Right ventricle myocardium superior (tissue), 1 donor: ENCODE measurements at regions not wholly inside any gene's neighbourhood (a gene's known extent, or its start where the extent isn't known, plus 50 kb on each side); places are given as distances from the start of the nearest gene placed in this dataset.
A peak's percentile ranks its signal among the peaks of the same experiment; 100 is the strongest.

ENCODE experiments used
- ATAC-seq: fragments of 200-7000 bp; cut with Tn5 transposase; one replicate; pipeline ENCODE4 v1.9.1; 2020; ENCODE audit warnings: mild to moderate bottlenecking; ENCODE audit not compliant: poor library complexity
- DNase-seq: peaks from one replicate; pipeline ENCODE4 v3.0.0-alpha.2; 2020
- intact Hi-C: fragments of 100-400 bp; cut with DNase I; formaldehyde crosslinking; loops from one replicate; pipeline ENCODE4 v1.11.2; 2022
- donor health status: DM: no; HTN: yes; CAD: no; lungs with severe emphysema.

DNA sequence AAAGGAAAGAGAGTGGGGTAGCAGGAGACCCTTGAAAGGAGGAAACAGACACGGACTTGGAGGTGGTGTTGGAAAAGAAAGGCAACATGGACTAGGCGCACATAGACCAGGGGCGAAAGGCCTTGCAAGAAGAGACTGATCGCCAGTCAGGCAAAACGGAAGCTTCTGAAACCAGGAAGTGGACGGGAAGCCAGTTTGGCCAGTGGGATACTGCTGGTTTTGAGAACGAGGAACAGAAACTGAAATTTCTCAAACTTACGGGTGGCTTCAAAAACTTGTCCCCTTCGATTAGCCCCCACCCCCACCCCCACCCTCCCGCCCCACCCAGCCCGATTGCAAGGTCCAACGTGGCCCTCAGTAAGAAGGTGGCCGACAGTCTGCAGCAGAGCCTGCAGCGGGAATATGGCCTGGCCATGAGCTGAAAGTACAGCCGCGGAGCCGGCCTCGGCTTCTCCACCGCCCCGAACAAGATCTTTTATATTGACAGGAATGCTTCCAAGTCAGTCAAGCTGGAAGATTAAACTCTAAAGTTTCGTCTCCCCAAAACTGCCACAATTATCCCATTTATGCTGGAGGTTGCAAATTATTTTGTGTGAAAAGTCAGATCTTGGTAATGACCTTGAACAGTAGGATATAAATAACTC, 364.7 kb downstream of the BCAT1 start:
- no peak for DNase-seq
- no peak for ATAC-seq
- intact Hi-C loops: no loop called here

DNA sequence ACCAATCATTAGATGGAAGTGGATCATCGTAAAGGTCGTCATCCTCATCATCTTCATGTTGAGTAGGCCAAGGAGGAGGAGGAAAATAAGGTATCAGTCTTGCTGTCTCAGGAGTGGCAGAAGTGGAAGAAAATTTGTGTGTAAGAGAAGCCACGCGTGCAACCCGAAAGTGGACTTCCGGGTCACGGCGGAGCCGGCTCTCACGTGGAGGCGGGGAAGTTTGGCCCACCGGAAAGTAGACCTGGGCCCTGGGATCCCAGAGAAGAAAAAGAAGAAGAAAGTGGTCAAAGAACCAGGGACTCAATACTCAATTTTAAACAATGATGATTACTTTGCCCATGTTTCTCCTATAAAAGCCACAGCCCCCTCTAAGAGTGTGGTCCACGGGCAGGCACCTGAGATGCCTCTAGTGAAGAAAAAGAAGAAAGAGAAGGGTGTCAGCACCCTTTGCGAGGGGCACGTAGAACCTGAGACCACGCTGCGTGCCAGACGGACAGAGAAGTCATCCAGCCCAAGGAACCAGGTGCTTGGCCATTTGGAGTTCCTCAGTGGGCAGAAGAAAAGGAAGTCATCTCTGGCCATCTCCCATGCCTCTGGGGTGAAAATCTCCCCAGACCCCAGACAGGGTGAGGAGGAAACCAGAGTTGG, 365.8 kb downstream of the BCAT1 start:
- intact Hi-C loops: no loop called here
- DNase-seq (peak; percentile 31), ATAC-seq (no peak)

DNA sequence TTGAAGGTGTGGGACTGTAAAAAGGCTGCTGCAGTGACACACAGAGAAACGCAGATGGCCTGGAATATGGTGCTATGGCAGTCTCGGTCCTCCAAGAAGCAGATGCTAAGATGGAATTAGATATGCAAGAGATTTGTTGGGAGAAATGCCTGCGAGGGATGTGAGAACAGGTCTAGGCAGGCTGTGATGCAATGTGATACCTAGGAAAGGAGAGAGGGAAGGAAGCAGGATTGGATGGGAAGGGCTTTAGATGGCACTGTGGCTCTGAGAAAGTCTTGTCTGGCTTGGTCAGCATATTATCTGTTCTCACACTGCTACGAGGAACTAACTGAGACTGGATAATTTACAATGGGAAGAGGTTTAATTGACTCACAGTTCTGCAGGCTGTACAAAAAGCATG, 374.4 kb downstream of the BCAT1 start:
- DNase-seq (no peak), ATAC-seq (no peak)
- intact Hi-C loops: no loop called here

DNA sequence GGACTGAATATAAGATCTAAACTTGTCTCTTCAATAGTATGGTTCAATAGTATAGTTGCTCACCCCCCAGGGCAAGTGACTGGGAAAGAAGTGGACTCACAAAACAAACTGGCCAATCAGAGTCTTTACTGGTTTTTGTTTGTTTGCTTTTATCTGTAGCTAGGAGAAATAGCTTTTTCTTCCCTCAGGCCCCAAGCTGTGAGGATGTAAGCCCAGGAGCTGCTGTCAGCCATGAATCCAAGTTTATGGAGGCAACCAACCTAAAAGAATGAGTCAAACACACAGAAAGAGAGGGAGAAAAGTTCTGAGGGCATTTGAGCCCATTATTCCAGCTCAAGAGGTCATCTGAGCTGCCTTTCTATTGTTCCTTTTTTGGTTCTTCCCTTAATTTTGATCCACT, 375.3 kb downstream of the BCAT1 start:
- ATAC-seq (no peak), DNase-seq (no peak)
- intact Hi-C loops: no loop called here

DNA sequence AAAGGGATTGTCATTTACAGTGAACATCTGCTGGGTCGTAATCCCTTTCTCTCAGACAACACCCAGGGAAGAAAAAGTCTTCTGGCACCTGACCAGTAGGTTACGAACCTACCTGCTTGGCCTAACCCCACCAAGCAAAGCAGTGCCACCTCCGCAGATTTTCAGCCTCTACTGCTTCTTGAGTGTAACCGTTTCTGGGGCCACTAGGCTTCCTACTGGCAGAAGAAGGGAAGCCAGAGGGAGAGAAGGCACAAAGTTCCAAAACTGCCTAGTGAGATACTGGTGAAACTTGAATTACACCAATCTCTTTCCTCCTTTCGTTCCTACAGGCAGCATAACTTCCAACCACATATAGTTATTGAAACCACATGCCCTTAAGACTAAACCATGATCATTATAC, 383.6 kb downstream of the BCAT1 start:
- ATAC-seq (no peak), DNase-seq (no peak)
- intact Hi-C loops: no loop called here

DNA sequence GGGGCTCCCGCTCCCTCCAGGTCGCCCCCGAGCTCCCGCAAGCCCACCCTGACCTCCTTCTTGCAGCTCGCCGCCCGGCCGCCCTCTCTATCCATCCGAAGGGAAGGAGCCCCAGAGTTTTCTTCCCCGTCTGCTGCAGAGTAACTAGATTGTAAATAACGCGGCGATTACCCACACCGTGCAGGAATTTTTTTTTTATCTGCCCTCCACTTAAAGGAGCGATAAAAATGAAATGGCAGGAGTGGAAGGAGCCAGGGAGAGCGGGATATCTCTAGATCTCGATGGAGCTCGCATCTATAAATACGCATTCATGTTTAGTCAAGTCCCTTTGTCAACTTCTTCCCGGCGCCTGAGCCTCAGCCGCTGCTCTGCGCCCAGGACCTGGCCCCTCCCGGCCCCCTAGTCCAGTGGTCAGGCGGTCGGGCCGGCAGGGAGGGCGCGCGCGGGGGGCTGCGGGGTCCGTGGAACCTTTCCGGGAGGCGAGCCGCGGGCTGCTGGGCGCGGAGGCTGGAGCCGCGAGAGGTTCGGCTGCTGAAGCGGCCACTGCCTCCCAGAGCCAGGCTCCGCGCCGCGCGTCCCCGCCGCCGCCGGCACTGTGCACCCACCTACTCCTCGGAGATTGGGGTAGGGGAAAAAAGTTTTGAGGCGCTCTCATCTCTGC, 386.0 kb downstream of the BCAT1 start:
- ATAC-seq (peak; percentile 63), DNase-seq (peak; percentile 49)
- intact Hi-C loops: no loop called here

DNA sequence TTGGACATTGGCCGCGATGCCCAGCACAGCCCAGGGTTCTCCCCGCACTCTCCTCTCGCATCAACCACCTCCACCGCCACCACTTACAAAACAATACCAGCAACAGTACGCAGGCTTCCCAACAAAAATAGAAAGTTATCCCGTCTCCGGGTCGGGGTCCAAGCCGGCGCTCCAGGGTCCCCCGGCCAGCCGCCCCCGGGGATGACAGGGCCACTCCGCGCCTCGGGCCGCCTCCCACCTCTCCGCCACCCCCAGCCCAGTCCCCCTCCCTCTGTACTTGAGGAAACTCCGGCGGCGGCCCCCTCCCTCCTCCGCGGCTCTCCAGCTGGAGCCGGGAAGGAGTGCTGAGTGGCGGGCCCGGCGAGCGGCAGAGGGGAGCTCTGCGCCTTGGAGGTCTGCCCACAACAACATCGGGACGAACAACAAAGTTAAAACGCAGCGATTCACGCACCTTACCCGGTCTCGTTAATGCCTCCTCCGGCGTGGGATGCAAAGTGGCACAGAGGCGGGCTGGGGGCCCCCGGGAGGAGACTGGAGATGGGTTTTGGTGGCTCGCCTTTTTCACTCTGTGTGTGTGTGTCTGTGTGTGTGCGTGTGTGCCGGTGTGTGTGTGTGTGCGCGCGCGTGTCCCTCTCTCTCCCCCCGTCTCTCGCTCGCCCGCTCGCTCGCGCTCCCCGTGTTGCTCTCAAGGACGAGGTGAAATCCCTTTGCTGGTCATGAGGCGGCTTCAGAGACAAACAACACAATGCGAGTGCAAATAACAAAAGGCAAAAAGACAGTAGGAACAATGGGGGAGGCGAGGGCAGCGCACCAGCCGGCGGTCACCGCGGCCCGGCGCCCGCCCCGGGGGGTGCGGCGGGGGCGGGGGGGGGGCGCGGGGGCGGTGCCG, 386.8 kb downstream of the BCAT1 start:
- ATAC-seq (peak; percentile 83), DNase-seq (peak; percentile 80)
- intact Hi-C loops: no loop called here

DNA sequence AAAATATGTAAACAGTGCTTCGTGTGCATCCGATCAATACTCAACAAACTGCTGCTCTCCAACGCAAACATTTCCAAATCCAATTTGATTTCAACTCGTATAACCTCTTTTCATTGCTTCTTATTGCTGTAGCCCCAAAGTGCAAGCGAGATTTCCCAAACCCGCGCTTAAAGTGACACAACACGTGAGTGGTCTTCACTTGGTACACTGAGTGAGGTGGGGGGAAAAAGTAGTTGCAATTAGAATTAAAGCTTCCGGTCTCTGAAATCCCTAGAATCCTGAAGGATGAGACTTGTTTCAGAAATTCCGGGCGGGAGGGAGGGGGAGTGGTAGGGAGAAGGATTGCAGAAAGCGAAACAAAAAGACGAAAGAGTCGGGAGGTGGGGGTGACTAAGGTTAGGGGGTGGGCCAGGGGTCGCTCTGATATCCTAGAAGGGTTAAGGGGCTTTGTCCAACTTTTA, 387.5 kb downstream of the BCAT1 start:
- no peak for DNase-seq
- intact Hi-C loops: no loop called here
- peak; percentile 56 for ATAC-seq

DNA sequence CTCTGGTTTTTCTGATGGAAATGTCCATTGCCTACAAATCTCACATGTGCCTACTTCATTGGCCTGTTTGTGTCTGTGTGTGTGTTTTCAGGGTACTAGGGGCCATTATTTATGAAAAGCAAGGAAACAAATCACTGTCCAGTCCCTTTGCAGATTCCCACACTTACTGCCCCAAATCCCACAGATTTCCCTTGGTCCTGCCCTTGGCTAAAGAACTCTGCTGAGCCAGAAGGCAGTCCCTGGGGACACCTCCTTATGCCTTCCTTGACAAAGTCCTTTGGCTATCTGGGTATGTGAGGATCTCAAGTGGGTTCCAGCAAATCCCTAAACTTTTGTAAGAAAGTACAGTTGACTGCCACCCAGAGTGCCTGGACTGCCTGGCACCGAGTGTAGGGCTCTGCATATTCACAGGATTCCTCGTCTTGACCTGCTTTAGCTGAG, 388.1 kb downstream of the BCAT1 start:
- intact Hi-C loops: no loop called here
- ATAC-seq: no peak
- no peak for DNase-seq

DNA sequence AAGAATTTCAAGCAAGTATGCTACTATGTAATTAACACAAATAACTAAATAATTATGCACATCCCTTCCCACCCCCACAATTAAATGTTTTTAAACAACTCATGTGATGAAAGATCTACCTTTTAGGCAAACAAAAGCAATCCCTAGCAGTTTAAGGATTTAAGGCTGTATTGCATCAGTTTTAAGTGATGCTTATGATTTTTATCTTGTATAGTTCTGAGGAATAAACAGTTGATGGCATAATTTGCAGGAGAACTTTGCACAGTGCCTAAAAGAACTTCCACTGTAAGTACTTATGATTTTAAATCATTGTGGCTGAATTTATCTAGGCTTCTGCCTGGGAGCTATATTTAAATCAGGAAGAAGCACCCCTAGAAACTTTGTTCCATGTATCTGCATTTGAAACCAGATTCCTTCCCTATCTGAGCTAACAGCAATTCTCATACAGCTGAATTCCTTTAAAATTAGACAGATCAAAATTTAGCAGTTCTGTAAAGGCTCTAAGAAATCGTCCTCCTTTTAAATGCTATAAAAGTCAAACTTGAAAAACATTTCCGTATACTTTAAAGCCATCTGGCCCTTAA, 388.6 kb downstream of the BCAT1 start:
- intact Hi-C loops: no loop called here
- ATAC-seq: no peak
- DNase-seq: no peak

DNA sequence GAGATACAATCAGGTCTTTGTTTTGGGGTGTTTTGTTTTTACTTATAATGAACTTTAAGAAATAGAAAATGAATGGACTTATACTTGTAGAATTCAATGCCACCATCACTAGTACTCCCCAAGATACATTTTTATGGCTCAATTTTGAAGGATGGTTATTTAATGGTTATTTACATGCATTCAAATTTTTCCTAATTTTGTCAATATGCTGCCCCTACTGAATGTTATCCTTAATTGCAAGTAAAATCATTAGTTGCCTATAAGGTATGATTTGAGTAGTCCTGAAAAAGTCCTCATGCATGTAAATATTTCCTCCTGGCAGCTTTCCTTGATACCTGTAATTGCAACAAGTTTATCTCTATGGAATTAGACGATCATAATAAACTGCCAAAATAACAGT, 391.2 kb downstream of the BCAT1 start:
- intact Hi-C loops: no loop called here
- ATAC-seq: no peak
- DNase-seq: no peak

DNA sequence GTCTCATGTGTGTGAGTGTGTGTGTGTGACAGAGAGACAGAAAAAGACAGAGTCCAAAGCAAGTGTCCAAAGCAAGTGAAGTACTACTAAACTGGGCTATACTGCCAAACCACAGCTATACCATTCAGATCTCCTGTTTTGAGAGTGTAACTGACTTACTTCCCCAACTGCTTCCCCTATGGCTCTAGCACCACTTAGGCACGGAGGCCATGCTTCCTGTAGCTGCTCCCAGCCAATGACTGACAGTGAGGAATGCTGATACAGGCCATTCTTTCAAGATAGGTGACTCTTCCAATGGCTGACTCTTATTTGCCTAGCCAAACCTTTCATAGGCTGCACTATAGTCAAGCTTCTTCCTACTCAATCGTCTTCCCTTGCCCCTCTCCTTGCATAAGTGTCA, 393.2 kb downstream of the BCAT1 start:
- intact Hi-C loops: no loop called here
- no peak for DNase-seq
- ATAC-seq: no peak

DNA sequence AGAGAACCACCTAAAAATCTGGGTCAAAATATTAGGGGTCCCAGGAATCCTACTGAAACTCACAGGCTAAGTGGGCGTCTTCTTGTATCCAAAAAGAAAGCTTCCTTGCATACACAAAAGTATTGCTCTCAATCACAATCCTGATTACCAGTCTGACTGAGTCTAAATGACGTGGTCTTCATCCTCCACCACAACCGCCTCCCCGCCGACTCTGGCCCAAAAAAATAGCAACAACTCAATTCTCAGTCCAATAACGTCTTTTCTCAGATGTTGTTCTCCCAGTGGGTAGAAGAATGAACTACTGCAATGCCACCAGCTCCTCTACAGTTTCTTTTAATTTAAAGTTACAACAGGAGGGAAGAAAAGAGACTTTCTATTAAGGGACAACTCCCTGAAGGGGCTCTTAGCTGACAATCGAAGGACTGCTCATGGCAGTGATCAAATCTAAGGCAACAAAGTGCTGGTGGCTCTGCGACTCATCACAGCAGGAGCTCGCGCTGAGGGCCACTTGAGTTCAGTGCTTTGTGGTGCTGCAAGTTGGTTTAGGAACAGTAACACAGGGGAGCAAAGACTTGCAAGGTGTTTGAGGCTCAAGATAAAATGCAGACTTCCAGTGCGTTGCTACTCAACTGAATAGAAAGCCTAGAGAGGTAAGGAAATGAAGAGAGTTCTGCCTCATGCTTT, 394.1 kb downstream of the BCAT1 start:
- ATAC-seq (no peak), DNase-seq (no peak)
- intact Hi-C loops: no loop called here

DNA sequence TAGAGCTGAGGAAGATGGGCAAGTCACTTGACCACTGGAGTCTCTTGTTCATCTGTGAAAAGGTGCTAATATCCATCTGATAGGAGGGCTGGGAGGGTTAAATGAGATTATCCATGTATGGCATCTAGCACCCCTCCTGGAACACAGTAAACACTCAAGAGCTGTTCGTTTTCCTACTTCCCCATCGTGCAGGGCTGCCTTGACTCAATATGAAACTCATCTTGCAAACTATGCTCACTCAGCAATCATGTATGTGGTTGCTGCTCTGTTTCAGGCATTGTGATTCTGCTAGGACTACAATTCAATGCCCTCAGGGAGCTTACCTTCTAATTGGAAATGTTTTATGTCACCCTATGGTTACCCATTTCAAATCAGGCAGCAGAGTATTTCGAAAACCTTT, 395.6 kb downstream of the BCAT1 start:
- intact Hi-C loops: no loop called here
- DNase-seq (no peak), ATAC-seq (no peak)

DNA sequence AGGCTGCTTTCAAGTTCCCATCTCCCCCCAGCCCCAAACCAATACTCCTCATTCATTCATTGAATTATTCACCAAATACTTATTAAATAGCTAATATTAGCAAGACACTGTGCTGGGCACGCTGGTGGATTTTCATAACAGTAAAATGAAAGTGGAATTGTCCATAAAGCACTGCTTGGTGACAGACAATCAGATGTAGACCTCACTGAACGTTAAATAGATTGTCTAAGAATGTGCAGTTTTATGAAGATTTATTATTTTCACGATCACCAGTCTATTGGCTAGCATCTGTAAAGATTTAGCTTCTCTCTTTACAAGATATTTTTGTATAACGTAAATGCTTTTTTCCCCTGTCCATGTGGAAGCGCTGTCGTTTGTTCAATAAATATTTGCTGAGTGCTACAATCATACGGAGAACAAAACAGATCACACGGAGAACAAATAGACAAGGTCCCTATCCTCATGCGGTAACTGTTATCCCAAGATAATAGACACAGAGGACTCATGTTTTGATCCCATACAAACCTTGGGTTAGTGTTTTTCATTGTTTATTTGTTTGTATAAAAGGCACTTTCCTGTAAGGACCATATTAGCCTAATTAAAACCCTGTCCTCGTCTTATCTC, 397.6 kb downstream of the BCAT1 start:
- DNase-seq (no peak), ATAC-seq (no peak)
- intact Hi-C loops: no loop called here

DNA sequence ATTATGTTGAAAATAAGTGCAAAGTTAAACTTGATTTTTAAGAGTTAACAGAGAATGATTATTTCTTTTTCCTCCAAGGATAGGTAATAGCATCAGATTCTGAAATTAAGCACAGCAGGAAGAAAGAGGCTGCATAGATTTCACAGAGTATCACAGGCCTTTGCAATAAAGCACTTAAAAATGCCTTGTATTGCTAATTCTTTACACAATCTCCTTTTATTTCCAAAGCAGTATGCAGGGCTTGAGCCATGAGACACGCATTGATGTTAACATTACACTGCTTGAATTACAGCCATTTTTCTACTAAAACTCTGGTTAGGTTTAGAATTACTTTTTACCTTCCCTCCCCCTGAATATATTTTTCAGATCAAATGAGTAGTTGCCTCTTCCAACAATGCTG, 398.3 kb downstream of the BCAT1 start:
- ATAC-seq (no peak), DNase-seq (no peak)
- intact Hi-C loops: no loop called here

DNA sequence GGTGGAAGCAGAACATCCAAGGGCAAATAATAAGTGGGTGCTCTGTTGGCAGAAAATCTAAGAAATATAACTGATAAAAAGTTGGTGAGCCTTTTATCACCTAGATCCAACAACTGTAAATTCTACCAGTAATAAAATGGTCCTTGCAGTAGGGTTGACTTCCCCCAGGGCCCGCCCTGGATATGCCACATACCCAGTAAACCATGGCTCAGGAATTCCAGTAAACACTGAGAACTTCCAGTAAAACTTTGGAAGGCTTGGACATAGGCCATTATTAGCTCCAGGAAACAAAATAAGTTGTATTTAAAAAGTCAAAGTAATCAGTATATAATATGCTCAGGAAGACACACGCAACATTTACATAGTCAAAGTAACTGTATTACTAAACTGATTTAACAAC, 402.2 kb downstream of the BCAT1 start:
- DNase-seq (no peak), ATAC-seq (no peak)
- intact Hi-C loops: no loop called here

DNA sequence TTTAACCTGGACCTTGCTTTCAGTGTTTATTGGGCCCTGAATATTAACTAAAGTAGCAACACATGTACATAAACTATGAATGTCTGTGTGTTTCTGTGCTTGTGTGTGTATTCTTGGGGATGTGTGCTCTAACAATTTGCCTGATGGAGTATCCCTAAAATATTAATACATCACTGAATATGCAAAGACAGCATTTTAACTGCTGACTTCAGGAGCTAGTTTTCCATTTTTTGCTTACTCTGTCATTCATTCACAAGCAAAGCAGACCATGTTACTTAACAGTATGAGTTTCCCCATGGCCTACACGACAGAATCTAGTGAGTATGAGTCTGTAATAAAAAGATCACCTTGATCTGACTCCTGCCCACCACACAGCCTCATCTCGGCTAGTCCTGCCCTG, 402.8 kb downstream of the BCAT1 start:
- DNase-seq (no peak), ATAC-seq (no peak)
- intact Hi-C loops: no loop called here
